HepG2 (cell line): ENCODE measurements at regions not wholly inside any gene's neighbourhood (a gene's known extent, or its start where the extent isn't known, plus 50 kb on each side); places are given as distances from the start of the nearest gene placed in this dataset.

Experiments used
- IKZF1 ChIP-seq: fragments of 450-650 bp; IDR thresholded peaks from 2 replicates; pipeline ENCODE4 v1.7.1; 2016
- SKIL ChIP-seq: sonication (generic); formaldehyde crosslinking; IDR thresholded peaks from 2 replicates; pipeline ENCODE4 v1.8.0; 2022; ENCODE audit warnings: missing genetic modification reagents, mild to moderate bottlenecking, moderate library complexity, borderline replicate concordance
- STAT5B ChIP-seq: sonication (generic); formaldehyde crosslinking; IDR thresholded peaks from 2 replicates; pipeline ENCODE4 v1.4.0; 2020; ENCODE audit warnings: missing genetic modification reagents
- USF2 ChIP-seq, 2 experiments: sonication (generic) in 1 of 2; formaldehyde crosslinking in 1 of 2; IDR thresholded peaks; 2 replicates each; pipeline versions ENCODE4 v1.5.1 to v1.6.1; 2011 to 2020; ENCODE audit warnings: borderline replicate concordance in 1 of 2, low read depth in 1 of 2, low read length in 1 of 2, mild to moderate bottlenecking in 1 of 2, missing genetic modification reagents in 1 of 2, moderate library complexity in 1 of 2
- ZFYVE20 ChIP-seq: sonication (generic); formaldehyde crosslinking; IDR thresholded peaks from 2 replicates; pipeline ENCODE4 v1.8.0; 2023; ENCODE audit warnings: low read depth, mild to moderate bottlenecking, moderate library complexity, missing genetic modification reagents, borderline replicate concordance
- ZXDC ChIP-seq: sonication (generic); formaldehyde crosslinking; IDR thresholded peaks from 2 replicates; pipeline ENCODE4 v1.5.0; 2020; ENCODE audit warnings: mild to moderate bottlenecking, missing genetic modification reagents

- no peak for TF ChIP-seq USF2 (IDR thresholded peaks at IDR 0.05; ENCODE audit: low read depth, low read length)
- TF ChIP-seq USF2 (CRISPR knock-in tag; IDR thresholded peaks at IDR 0.05; ENCODE audit: borderline replicate concordance): no peak
- no peak for TF ChIP-seq ZFYVE20
- TF ChIP-seq STAT5B (CRISPR knock-in tag): no peak
- TF ChIP-seq SKIL (CRISPR knock-in tag): no peak
- TF ChIP-seq IKZF1: no peak
- TF ChIP-seq ZXDC (CRISPR knock-in tag): no peak
Observed at GRCh38 chr3:157930000-157930780, 176.0 kb downstream of the SHOX2 start.
